DOHH2 (cell line): ENCODE measurements at regions not wholly inside any gene's neighbourhood (a gene's known extent, or its start where the extent isn't known, plus 50 kb on each side); places are given as distances from the start of the nearest gene placed in this dataset.

Experiments
- H3F3A ChIP-seq: fragments of 200-600 bp; sonication (generic), shearing (Covaris generic); 2 replicates; pipeline ENCODE4 v1.6.0; 2016; ENCODE audit warnings: antibody characterized with exemption, mild to moderate bottlenecking; ENCODE audit not compliant: control insufficient read depth, insufficient read depth
- H3K27ac ChIP-seq: fragments of 200-600 bp; sonication (generic); 2 replicates; pipeline ENCODE4 v1.5.1; 2014; ENCODE audit warnings: low read depth, mild to moderate bottlenecking, low read length, moderate library complexity
- H3K27me3 ChIP-seq: fragments of 200-600 bp; sonication (generic); 2 replicates; pipeline ENCODE4 v1.6.1; 2014; ENCODE audit warnings: mild to moderate bottlenecking, low read length, mixed read lengths; ENCODE audit not compliant: control insufficient read depth
- H3K36me3 ChIP-seq: fragments of 200-600 bp; sonication (generic); 2 replicates; pipeline ENCODE4 v1.6.1; 2014; ENCODE audit warnings: mild to moderate bottlenecking, low read length, moderate library complexity, mixed read lengths; ENCODE audit not compliant: control insufficient read depth
- H3K4me1 ChIP-seq: fragments of 200-600 bp; sonication (generic); 2 replicates; pipeline ENCODE4 v1.6.1; 2014; ENCODE audit warnings: mild to moderate bottlenecking, low read length, mixed read lengths; ENCODE audit not compliant: control insufficient read depth
- H3K4me2 ChIP-seq: fragments of 200-600 bp; sonication (generic); 2 replicates; pipeline ENCODE4 v1.6.0; 2014; ENCODE audit warnings: mild to moderate bottlenecking, low read length, moderate library complexity
- H3K4me3 ChIP-seq: fragments of 200-600 bp; sonication (generic); 2 replicates; pipeline ENCODE4 v1.5.1; 2014; ENCODE audit warnings: mild to moderate bottlenecking, low read length, mixed read lengths
- H3K79me2 ChIP-seq: fragments of 200-600 bp; sonication (generic); 2 replicates; pipeline ENCODE4 v1.6.1; 2014; ENCODE audit warnings: mild to moderate bottlenecking, low read length, mixed read lengths; ENCODE audit not compliant: control insufficient read depth
- H3K9me2 ChIP-seq: fragments of 200-600 bp; sonication (generic); replicated peaks from 2 replicates; pipeline ENCODE4 v1.6.1; 2014; ENCODE audit warnings: mild to moderate bottlenecking, low read length, mixed read lengths; ENCODE audit not compliant: control insufficient read depth
- H3K9me3 ChIP-seq: fragments of 200-600 bp; sonication (generic); 2 replicates; pipeline ENCODE4 v1.6.1; 2014; ENCODE audit warnings: antibody characterized with exemption, low read length, mixed read lengths; ENCODE audit not compliant: control insufficient read depth, insufficient read depth
- H4K20me1 ChIP-seq: fragments of 200-600 bp; sonication (generic); 2 replicates; pipeline ENCODE4 v1.6.0; 2014; ENCODE audit warnings: low read depth, mild to moderate bottlenecking, antibody characterized with exemption, low read length, moderate library complexity; ENCODE audit not compliant: control insufficient read depth, insufficient read depth
- CTCF ChIP-seq: fragments of 200-600 bp; sonication (generic); IDR thresholded peaks from one replicate; pipeline ENCODE4 v1.5.1; 2014; ENCODE audit warnings: antibody characterized with exemption, mild to moderate bottlenecking, low read depth, low read length; ENCODE audit not compliant: poor library complexity, severe bottlenecking
- EZH2phosphoT487 ChIP-seq: fragments of 200-600 bp; sonication (generic); IDR thresholded peaks from 2 replicates; pipeline ENCODE4 v1.6.1; 2017; ENCODE audit warnings: borderline replicate concordance, mild to moderate bottlenecking, antibody characterized with exemption, low read length, moderate library complexity, mixed read lengths

- no peak overlapping the region for H3K4me3 ChIP-seq
- H3K4me2 ChIP-seq = no peak overlapping the region
- no peaks in the 10 kb centered on the region for H3K79me2 ChIP-seq
- no peak overlapping the region for H3K27ac ChIP-seq
- no peaks in the 10 kb centered on the region for H3K9me3 ChIP-seq
- no peaks in the 10 kb centered on the region for H3F3A ChIP-seq
- H3K27me3 ChIP-seq = no peaks in the 10 kb centered on the region
- no peaks in the 10 kb centered on the region for H4K20me1 ChIP-seq
- TF ChIP-seq CTCF = no peak
- no peak for TF ChIP-seq EZH2phosphoT487
- H3K4me1 ChIP-seq = no peaks in the 10 kb centered on the region
- H3K9me2 ChIP-seq = no peaks in the 10 kb centered on the region
- H3K36me3 ChIP-seq = no peaks in the 10 kb centered on the region
Measured at GRCh38 chr7:82528577-82529310, 85.2 kb upstream of the CACNA2D1 start.

GRCh38 chr7:82527851-82528250, 84.3 kb upstream of the CACNA2D1 start:
- Histone ChIP-seq H4K20me1 (no peaks in the 10 kb centered on the region), H3K79me2 (no peaks in the 10 kb centered on the region), H3K4me3 (no peak overlapping the region), H3K36me3 (no peaks in the 10 kb centered on the region), H3K9me2 (no peaks in the 10 kb centered on the region), H3K4me1 (no peaks in the 10 kb centered on the region), H3K4me2 (no peak overlapping the region), H3K27ac (no peak overlapping the region), H3K9me3 (no peaks in the 10 kb centered on the region), H3K27me3 (no peaks in the 10 kb centered on the region), H3F3A (no peaks in the 10 kb centered on the region)
- TF ChIP-seq CTCF = no peak
- TF ChIP-seq EZH2phosphoT487 = no peak

GRCh38 chr7:82521906-82522445, 78.4 kb upstream of the CACNA2D1 start:
- TF ChIP-seq CTCF (no peak), EZH2phosphoT487 (no peak)
- Histone ChIP-seq H3K4me1 (no peaks in the 10 kb centered on the region), H3K4me3 (no peak overlapping the region), H3K9me3 (no peaks in the 10 kb centered on the region), H3K27ac (no peak overlapping the region), H4K20me1 (no peaks in the 10 kb centered on the region), H3K4me2 (no peak overlapping the region), H3K9me2 (no peaks in the 10 kb centered on the region), H3K79me2 (no peaks in the 10 kb centered on the region), H3K27me3 (no peaks in the 10 kb centered on the region), H3K36me3 (no peaks in the 10 kb centered on the region), H3F3A (no peaks in the 10 kb centered on the region)
